Endothelial cell (in vitro differentiated cells): ENCODE measurements at regions not wholly inside any gene's neighbourhood (a gene's known extent, or its start where the extent isn't known, plus 50 kb on each side); places are given as distances from the start of the nearest gene placed in this dataset.

Experiments used
- DNase-seq: peaks from one replicate; pipeline ENCODE4 v3.0.0; 2021; ENCODE audit warnings: low spot score
- H3K27ac Mint-ChIP-seq: one replicate; pipeline ENCODE4 v1.8.0; 2021; ENCODE audit warnings: mixed read lengths, inconsistent platforms; ENCODE audit not compliant: unreplicated experiment
- H3K27me3 Mint-ChIP-seq: one replicate; pipeline ENCODE4 v1.8.0; 2021; ENCODE audit warnings: mild to moderate bottlenecking, moderate library complexity, mixed read lengths, inconsistent platforms; ENCODE audit not compliant: unreplicated experiment
- H3K36me3 Mint-ChIP-seq: one replicate; pipeline ENCODE4 v1.8.0; 2021; ENCODE audit warnings: mild to moderate bottlenecking, low read depth, mixed read lengths, inconsistent platforms; ENCODE audit not compliant: unreplicated experiment
- H3K4me1 Mint-ChIP-seq: one replicate; pipeline ENCODE4 v1.8.0; 2021; ENCODE audit warnings: mild to moderate bottlenecking, mixed read lengths, inconsistent platforms; ENCODE audit not compliant: unreplicated experiment
- H3K4me3 Mint-ChIP-seq: one replicate; pipeline ENCODE4 v1.8.0; 2021; ENCODE audit warnings: mild to moderate bottlenecking, mixed read lengths, inconsistent platforms; ENCODE audit not compliant: unreplicated experiment
- H3K9me3 Mint-ChIP-seq: one replicate; pipeline ENCODE4 v1.8.0; 2021; ENCODE audit warnings: mixed read lengths, inconsistent platforms; ENCODE audit not compliant: unreplicated experiment
- CTCF ChIP-seq: fragments of 200-600 bp; sonication (generic); IDR thresholded peaks from one replicate; pipeline ENCODE4 v1.5.0; 2021; ENCODE audit warnings: antibody characterized with exemption; ENCODE audit not compliant: unreplicated experiment

- Mint-ChIP-seq H3K36me3 (no peaks in the 10 kb centered on the region), H3K27me3 (peaks cover 2% of the 10 kb centered on the region), H3K9me3 (no peaks in the 10 kb centered on the region), H3K4me1 (peaks cover 4% of the 10 kb centered on the region), H3K27ac (no peak overlapping the region), H3K4me3 (no peak overlapping the region)
- no peak for DNase-seq
- TF ChIP-seq CTCF, result no peak
These were observed 55.6 kb downstream of the RTL9 start for GRCh38 chrX:110414273-110414672.

GRCh38 chrX:110414679-110415439, 56.2 kb downstream of the RTL9 start:
- Mint-ChIP-seq H3K4me1 (peaks cover 4% of the 10 kb centered on the region), H3K4me3 (no peak overlapping the region), H3K9me3 (no peaks in the 10 kb centered on the region), H3K27me3 (peaks cover 2% of the 10 kb centered on the region), H3K36me3 (no peaks in the 10 kb centered on the region), H3K27ac (no peak overlapping the region)
- TF ChIP-seq CTCF, result no peak
- DNase-seq, result no peak

- Mint-ChIP-seq H3K9me3 (no peaks in the 10 kb centered on the region), H3K27ac (no peak overlapping the region), H3K27me3 (peaks cover 2% of the 10 kb centered on the region), H3K36me3 (no peaks in the 10 kb centered on the region), H3K4me3 (no peak overlapping the region), H3K4me1 (peaks cover 4% of the 10 kb centered on the region)
- DNase-seq, result no peak
- TF ChIP-seq CTCF, result no peak
These were observed 57.0 kb downstream of the RTL9 start for GRCh38 chrX:110415440-110416170.

GRCh38 chrX:110417128-110417527, 58.5 kb downstream of the RTL9 start:
- Mint-ChIP-seq H3K27ac (no peak overlapping the region), H3K9me3 (no peaks in the 10 kb centered on the region), H3K27me3 (peaks cover 2% of the 10 kb centered on the region), H3K36me3 (no peaks in the 10 kb centered on the region), H3K4me3 (no peak overlapping the region), H3K4me1 (peaks cover 4% of the 10 kb centered on the region)
- TF ChIP-seq CTCF, result no peak
- no peak for DNase-seq
